Panc1 (cell line): ENCODE measurements at regions not wholly inside any gene's neighbourhood (a gene's known extent, or its start where the extent isn't known, plus 50 kb on each side); places are given as distances from the start of the nearest gene placed in this dataset.

ENCODE experiments used
- ATAC-seq: fragments of 200-7000 bp; cut with Tn5 transposase; 2 replicates; pipeline ENCODE4 v1.9.1; 2020; ENCODE audit warnings: mild to moderate bottlenecking, moderate library complexity
- BruUV-seq: library from RNA; stranded (reverse); fragments of 400-500 nt; replicated peaks from 2 replicates; lab custom pipeline; 2021; lab: Mats Ljungman, UMichigan
- CTCF ChIA-PET: fragments of 300-600 bp; sonication (Branson Sonifier 250); formaldehyde crosslinking; loops from one replicate; lab custom pipeline; 2022; ENCODE audit warnings: antibody characterized with exemption; lab: Charles Lee
- POLR2A ChIA-PET: fragments of 300-600 bp; sonication (Branson Sonifier 250); formaldehyde crosslinking; loops from one replicate; lab custom pipeline; 2022; ENCODE audit warnings: antibody characterized with exemption; lab: Charles Lee
- DNase-seq: peaks from one replicate; pipeline ENCODE4 v3.0.0-alpha.2; 2010; ENCODE audit warnings: low read depth, low spot score
- H3K27ac ChIP-seq: 2 replicates; pipeline ENCODE4 v1.5.1; 2011; ENCODE audit warnings: mild to moderate bottlenecking, low read length, inconsistent platforms
- H3K27me3 ChIP-seq: fragments of 200-500 bp; sonication (Bioruptor generic); 2 replicates; pipeline ENCODE4 v1.6.0; 2014; ENCODE audit warnings: low read length, inconsistent platforms; ENCODE audit not compliant: control insufficient read depth, insufficient read depth
- H3K36me3 ChIP-seq: fragments of 200-500 bp; sonication (Bioruptor generic); 2 replicates; pipeline ENCODE4 v1.5.1; 2014; ENCODE audit warnings: inconsistent platforms, mild to moderate bottlenecking, low read length, moderate library complexity; ENCODE audit not compliant: control insufficient read depth, insufficient read depth
- H3K4me1 ChIP-seq: 2 replicates; pipeline ENCODE4 v1.5.1; 2011; ENCODE audit warnings: inconsistent platforms, mild to moderate bottlenecking, low read length, moderate library complexity; ENCODE audit not compliant: control insufficient read depth, insufficient read depth
- H3K4me3 ChIP-seq, 2 experiments: 2 replicates each; pipeline ENCODE4 v1.5.1; 2011 to 2012; ENCODE audit warnings: low read depth in 2 of 2, low read length in 2 of 2, mild to moderate bottlenecking in 2 of 2, inconsistent platforms in 1 of 2, moderate library complexity in 1 of 2
- H3K9me3 ChIP-seq: fragments of 200-500 bp; sonication (Bioruptor generic); 2 replicates; pipeline ENCODE4 v1.5.1; 2014; ENCODE audit warnings: low read depth, mild to moderate bottlenecking, inconsistent platforms, low read length, moderate library complexity; ENCODE audit not compliant: control insufficient read depth, insufficient read depth
- POLR2AphosphoS5 ChIP-seq: IDR thresholded peaks from 2 replicates; pipeline ENCODE4 v1.6.1; 2012; ENCODE audit warnings: mild to moderate bottlenecking, low read depth, low read length, moderate library complexity
- SIN3A ChIP-seq: IDR thresholded peaks from 2 replicates; pipeline ENCODE4 v1.6.1; 2012; ENCODE audit warnings: low read depth, mild to moderate bottlenecking, low read length, moderate library complexity, borderline replicate concordance; ENCODE audit not compliant: insufficient read depth
- TCF7L2 ChIP-seq: IDR thresholded peaks from 2 replicates; pipeline ENCODE4 v1.6.1; 2011; ENCODE audit warnings: mild to moderate bottlenecking, low read depth, low read length, inconsistent platforms
- in situ Hi-C: cut with HindIII; loops from 2 replicates; pipeline ENCODE4 v1.10.0; 2016; ENCODE audit warnings: low sequenced_read_pairs, low pct_unique_long_range_greater_than_20kb
- intact Hi-C: fragments of 100-400 bp; cut with micrococcal nuclease; formaldehyde crosslinking; loops from one replicate; pipeline ENCODE4 v1.10.0; 2022; ENCODE audit not compliant: unreplicated experiment
- TF ChIP-seq, protein P1 (sequence below): fragments of 450-650 bp; IDR thresholded peaks from 2 replicates; pipeline ENCODE4 v1.5.1; 2017; ENCODE audit warnings: mild to moderate bottlenecking
- TF ChIP-seq, protein P2 (sequence below), 2 experiments: IDR thresholded peaks; 2 replicates each; pipeline ENCODE4 v1.6.1; 2011 to 2012; ENCODE audit warnings: low read depth in 2 of 2, control low read depth in 1 of 2, low read length in 1 of 2, mild to moderate bottlenecking in 1 of 2, moderate library complexity in 1 of 2; ENCODE audit not compliant: insufficient read depth in 1 of 2

DNA sequence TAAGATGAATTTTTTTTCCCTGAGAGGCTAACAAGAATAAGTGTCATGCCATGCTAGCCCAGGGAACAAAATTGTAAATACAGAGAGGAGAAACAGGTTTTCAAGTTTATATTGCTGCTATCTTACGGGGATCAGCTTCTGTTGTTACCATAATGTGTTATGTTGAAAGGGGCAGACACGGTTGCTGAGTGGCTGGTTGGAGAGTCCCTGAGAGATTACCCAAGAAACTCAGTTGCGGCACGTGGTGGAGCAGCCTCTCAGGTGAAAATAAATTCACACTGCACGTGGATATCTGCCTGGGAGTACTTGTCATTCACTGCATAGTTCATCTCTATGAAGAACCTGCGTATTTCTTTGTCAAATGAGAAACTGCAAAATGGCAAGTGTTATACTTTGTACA lies 293.6 kb downstream of the TDRD3 start:
- H3K9me3 ChIP-seq, result no peaks in the 10 kb centered on the region
- no TSS peak for BruUV-seq
- in situ Hi-C loops (no loop called here), intact Hi-C loops (no loop called here)
- DNase-seq, result no peak
- ATAC-seq, result no peak
- H3K36me3 ChIP-seq, result no peaks in the 10 kb centered on the region
- no peaks in the 10 kb centered on the region for H3K27me3 ChIP-seq
- POLR2A ChIA-PET, result no interaction called here
- no peak overlapping the region for H3K4me3 ChIP-seq
- TF ChIP-seq, protein P1, sequence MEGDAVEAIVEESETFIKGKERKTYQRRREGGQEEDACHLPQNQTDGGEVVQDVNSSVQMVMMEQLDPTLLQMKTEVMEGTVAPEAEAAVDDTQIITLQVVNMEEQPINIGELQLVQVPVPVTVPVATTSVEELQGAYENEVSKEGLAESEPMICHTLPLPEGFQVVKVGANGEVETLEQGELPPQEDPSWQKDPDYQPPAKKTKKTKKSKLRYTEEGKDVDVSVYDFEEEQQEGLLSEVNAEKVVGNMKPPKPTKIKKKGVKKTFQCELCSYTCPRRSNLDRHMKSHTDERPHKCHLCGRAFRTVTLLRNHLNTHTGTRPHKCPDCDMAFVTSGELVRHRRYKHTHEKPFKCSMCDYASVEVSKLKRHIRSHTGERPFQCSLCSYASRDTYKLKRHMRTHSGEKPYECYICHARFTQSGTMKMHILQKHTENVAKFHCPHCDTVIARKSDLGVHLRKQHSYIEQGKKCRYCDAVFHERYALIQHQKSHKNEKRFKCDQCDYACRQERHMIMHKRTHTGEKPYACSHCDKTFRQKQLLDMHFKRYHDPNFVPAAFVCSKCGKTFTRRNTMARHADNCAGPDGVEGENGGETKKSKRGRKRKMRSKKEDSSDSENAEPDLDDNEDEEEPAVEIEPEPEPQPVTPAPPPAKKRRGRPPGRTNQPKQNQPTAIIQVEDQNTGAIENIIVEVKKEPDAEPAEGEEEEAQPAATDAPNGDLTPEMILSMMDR, result no peak
- no peak for TF ChIP-seq TCF7L2
- TF ChIP-seq, protein P2, sequence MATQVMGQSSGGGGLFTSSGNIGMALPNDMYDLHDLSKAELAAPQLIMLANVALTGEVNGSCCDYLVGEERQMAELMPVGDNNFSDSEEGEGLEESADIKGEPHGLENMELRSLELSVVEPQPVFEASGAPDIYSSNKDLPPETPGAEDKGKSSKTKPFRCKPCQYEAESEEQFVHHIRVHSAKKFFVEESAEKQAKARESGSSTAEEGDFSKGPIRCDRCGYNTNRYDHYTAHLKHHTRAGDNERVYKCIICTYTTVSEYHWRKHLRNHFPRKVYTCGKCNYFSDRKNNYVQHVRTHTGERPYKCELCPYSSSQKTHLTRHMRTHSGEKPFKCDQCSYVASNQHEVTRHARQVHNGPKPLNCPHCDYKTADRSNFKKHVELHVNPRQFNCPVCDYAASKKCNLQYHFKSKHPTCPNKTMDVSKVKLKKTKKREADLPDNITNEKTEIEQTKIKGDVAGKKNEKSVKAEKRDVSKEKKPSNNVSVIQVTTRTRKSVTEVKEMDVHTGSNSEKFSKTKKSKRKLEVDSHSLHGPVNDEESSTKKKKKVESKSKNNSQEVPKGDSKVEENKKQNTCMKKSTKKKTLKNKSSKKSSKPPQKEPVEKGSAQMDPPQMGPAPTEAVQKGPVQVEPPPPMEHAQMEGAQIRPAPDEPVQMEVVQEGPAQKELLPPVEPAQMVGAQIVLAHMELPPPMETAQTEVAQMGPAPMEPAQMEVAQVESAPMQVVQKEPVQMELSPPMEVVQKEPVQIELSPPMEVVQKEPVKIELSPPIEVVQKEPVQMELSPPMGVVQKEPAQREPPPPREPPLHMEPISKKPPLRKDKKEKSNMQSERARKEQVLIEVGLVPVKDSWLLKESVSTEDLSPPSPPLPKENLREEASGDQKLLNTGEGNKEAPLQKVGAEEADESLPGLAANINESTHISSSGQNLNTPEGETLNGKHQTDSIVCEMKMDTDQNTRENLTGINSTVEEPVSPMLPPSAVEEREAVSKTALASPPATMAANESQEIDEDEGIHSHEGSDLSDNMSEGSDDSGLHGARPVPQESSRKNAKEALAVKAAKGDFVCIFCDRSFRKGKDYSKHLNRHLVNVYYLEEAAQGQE (IDR thresholded peaks at IDR 0.05; ENCODE audit: insufficient read depth in 1 of 2, low read depth in 2 of 2, low read length in 1 of 2), result no peak
- TF ChIP-seq POLR2AphosphoS5, result no peak
- TF ChIP-seq SIN3A, result no peak
- H3K27ac ChIP-seq, result no peak overlapping the region
- H3K4me1 ChIP-seq, result no peaks in the 10 kb centered on the region
- CTCF ChIA-PET, result no interaction called here

DNA sequence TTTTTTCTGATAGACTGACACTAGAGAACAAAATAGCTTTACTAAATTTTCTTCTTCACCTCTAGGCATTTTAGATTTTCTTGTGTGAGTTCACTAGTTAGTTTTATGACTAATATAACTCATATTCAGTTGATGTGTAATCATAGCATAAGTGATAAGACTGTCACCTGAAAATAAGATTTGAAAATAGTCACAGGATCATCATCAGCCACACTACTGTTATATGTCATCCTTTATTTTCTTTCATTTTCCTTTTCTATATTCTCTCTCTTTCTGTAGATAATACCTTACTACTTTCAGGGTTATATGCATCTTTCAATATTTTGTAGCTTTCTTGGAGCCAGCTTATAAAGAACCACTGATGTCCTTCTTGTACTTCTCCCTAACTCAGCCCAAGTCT lies 292.6 kb downstream of the TDRD3 start:
- CTCF ChIA-PET, result no interaction called here
- in situ Hi-C loops, result no loop called here

More for the DNA sequence above, 292.6 kb downstream of the TDRD3 start:
- BruUV-seq, result no TSS peak
- ATAC-seq (no peak), DNase-seq (no peak)
- intact Hi-C loops, result no loop called here
- no peaks in the 10 kb centered on the region for H3K4me1 ChIP-seq
- no peaks in the 10 kb centered on the region for H3K9me3 ChIP-seq
- no peaks in the 10 kb centered on the region for H3K27me3 ChIP-seq
- no peaks in the 10 kb centered on the region for H3K36me3 ChIP-seq
- no peak overlapping the region for H3K27ac ChIP-seq
- TF ChIP-seq, protein P2 (IDR thresholded peaks at IDR 0.05; ENCODE audit: insufficient read depth in 1 of 2, low read depth in 2 of 2, low read length in 1 of 2), result no peak
- TF ChIP-seq SIN3A, result no peak
- TF ChIP-seq TCF7L2, result no peak
- TF ChIP-seq POLR2AphosphoS5, result no peak
- TF ChIP-seq, protein P1, result no peak
- no peak overlapping the region for H3K4me3 ChIP-seq
- POLR2A ChIA-PET, result no interaction called here
